Hepatocyte (in vitro differentiated cells): ENCODE measurements at regions not wholly inside any gene's neighbourhood (a gene's known extent, or its start where the extent isn't known, plus 50 kb on each side); places are given as distances from the start of the nearest gene placed in this dataset.

Experiments
- DNase-seq: peaks from one replicate; pipeline ENCODE4 v3.0.0-alpha.2; 2016; ENCODE audit warnings: low spot score
- H2AFZ ChIP-seq: fragments of 200-600 bp; sonication (generic); 2 replicates; pipeline ENCODE4 v1.6.0; 2016; ENCODE audit warnings: antibody characterized with exemption, mild to moderate bottlenecking
- H3K27ac ChIP-seq: fragments of 200-600 bp; sonication (generic); 2 replicates; pipeline ENCODE4 v1.5.1; 2016; ENCODE audit warnings: mild to moderate bottlenecking
- H3K27me3 ChIP-seq: fragments of 200-600 bp; sonication (generic); 2 replicates; pipeline ENCODE4 v1.6.1; 2016
- H3K36me3 ChIP-seq: fragments of 200-600 bp; sonication (generic); replicated peaks from 2 replicates; pipeline ENCODE4 v1.5.1; 2016; ENCODE audit warnings: low read depth; ENCODE audit not compliant: insufficient read depth
- H3K4me1 ChIP-seq: fragments of 200-600 bp; sonication (generic); 2 replicates; pipeline ENCODE4 v1.5.1; 2016; ENCODE audit warnings: mild to moderate bottlenecking, moderate library complexity; ENCODE audit not compliant: insufficient read depth
- H3K4me2 ChIP-seq: fragments of 200-600 bp; sonication (generic); 2 replicates; pipeline ENCODE4 v1.6.0; 2016
- H3K4me3 ChIP-seq: fragments of 200-600 bp; sonication (generic); 2 replicates; pipeline ENCODE4 v1.5.1; 2016; ENCODE audit warnings: mild to moderate bottlenecking
- H3K79me2 ChIP-seq: fragments of 200-600 bp; sonication (generic); 2 replicates; pipeline ENCODE4 v1.6.0; 2017; ENCODE audit warnings: mild to moderate bottlenecking
- H3K9me2 ChIP-seq: fragments of 200-600 bp; sonication (generic); replicated peaks from 2 replicates; pipeline ENCODE4 v1.6.0; 2017; ENCODE audit warnings: mild to moderate bottlenecking; ENCODE audit not compliant: insufficient read depth
- H3K9me3 ChIP-seq: fragments of 200-600 bp; sonication (generic); 2 replicates; pipeline ENCODE4 v1.5.1; 2016; ENCODE audit warnings: low read depth, mild to moderate bottlenecking
- H4K20me1 ChIP-seq: fragments of 200-600 bp; sonication (generic); 2 replicates; pipeline ENCODE4 v1.6.0; 2016; ENCODE audit warnings: mild to moderate bottlenecking; ENCODE audit not compliant: insufficient read depth, poor library complexity, severe bottlenecking
- EZH2 ChIP-seq: fragments of 200-600 bp; sonication (generic); IDR thresholded peaks from 2 replicates; pipeline ENCODE4 v1.6.1; 2016; ENCODE audit warnings: antibody characterized with exemption, mild to moderate bottlenecking, borderline replicate concordance
- EZH2phosphoT487 ChIP-seq: fragments of 200-600 bp; sonication (generic); IDR thresholded peaks from one replicate; pipeline ENCODE4 v1.6.1; 2018; ENCODE audit warnings: antibody characterized with exemption, mild to moderate bottlenecking, low read depth, moderate library complexity; ENCODE audit not compliant: unreplicated experiment, severe bottlenecking
- WGBS: methylation state at CpG from one replicate; pipeline ENCODE4 v1.1.6; 2016; ENCODE audit warnings: low lambda C conversion rate; ENCODE audit errors: missing lambda C conversion rate; 5-methylcytosine and 5-hydroxymethylcytosine counted together
- TF ChIP-seq, protein P1 (sequence below): fragments of 200-600 bp; sonication (generic); IDR thresholded peaks from 2 replicates; pipeline ENCODE4 v1.5.1; 2016; ENCODE audit warnings: antibody characterized with exemption, mild to moderate bottlenecking; ENCODE audit not compliant: poor library complexity

- Histone ChIP-seq H3K4me3 (no peak overlapping the region), H3K27ac (no peak overlapping the region), H3K4me1 (no peaks in the 10 kb centered on the region), H2AFZ (no peak overlapping the region), H3K9me3 (no peaks in the 10 kb centered on the region), H3K36me3 (no peaks in the 10 kb centered on the region), H3K9me2 (no peaks in the 10 kb centered on the region), H3K4me2 (no peak overlapping the region), H3K79me2 (no peaks in the 10 kb centered on the region), H3K27me3 (no peaks in the 10 kb centered on the region), H4K20me1 (no peaks in the 10 kb centered on the region)
- TF ChIP-seq EZH2 = no peak
- TF ChIP-seq, protein P1, sequence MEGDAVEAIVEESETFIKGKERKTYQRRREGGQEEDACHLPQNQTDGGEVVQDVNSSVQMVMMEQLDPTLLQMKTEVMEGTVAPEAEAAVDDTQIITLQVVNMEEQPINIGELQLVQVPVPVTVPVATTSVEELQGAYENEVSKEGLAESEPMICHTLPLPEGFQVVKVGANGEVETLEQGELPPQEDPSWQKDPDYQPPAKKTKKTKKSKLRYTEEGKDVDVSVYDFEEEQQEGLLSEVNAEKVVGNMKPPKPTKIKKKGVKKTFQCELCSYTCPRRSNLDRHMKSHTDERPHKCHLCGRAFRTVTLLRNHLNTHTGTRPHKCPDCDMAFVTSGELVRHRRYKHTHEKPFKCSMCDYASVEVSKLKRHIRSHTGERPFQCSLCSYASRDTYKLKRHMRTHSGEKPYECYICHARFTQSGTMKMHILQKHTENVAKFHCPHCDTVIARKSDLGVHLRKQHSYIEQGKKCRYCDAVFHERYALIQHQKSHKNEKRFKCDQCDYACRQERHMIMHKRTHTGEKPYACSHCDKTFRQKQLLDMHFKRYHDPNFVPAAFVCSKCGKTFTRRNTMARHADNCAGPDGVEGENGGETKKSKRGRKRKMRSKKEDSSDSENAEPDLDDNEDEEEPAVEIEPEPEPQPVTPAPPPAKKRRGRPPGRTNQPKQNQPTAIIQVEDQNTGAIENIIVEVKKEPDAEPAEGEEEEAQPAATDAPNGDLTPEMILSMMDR = no peak
- TF ChIP-seq EZH2phosphoT487 = no peak
- no peak for DNase-seq
- WGBS = 89% methylated on average over 15 of the region's 15 CpGs
Observed at GRCh38 chr1:29639741-29640427, 403.6 kb downstream of the PTPRU start.

- H3K4me1 ChIP-seq = no peaks in the 10 kb centered on the region
- H3K9me3 ChIP-seq = no peaks in the 10 kb centered on the region
- DNase-seq = no peak
- H3K27me3 ChIP-seq = no peaks in the 10 kb centered on the region
- no peaks in the 10 kb centered on the region for H3K9me2 ChIP-seq
- H4K20me1 ChIP-seq = no peaks in the 10 kb centered on the region
- no peak for TF ChIP-seq EZH2phosphoT487
- no peak for TF ChIP-seq EZH2
- TF ChIP-seq, protein P1 = no peak
- no peak overlapping the region for H3K4me3 ChIP-seq
- H2AFZ ChIP-seq = no peak overlapping the region
- H3K4me2 ChIP-seq = no peak overlapping the region
- no peak overlapping the region for H3K27ac ChIP-seq
- no peaks in the 10 kb centered on the region for H3K36me3 ChIP-seq
- no peaks in the 10 kb centered on the region for H3K79me2 ChIP-seq
- 71% methylated on average over 6 of the region's 6 CpGs for whole genome bisulfite sequencing
Observed at GRCh38 chr1:29639156-29639736, 402.9 kb downstream of the PTPRU start.

DNA sequence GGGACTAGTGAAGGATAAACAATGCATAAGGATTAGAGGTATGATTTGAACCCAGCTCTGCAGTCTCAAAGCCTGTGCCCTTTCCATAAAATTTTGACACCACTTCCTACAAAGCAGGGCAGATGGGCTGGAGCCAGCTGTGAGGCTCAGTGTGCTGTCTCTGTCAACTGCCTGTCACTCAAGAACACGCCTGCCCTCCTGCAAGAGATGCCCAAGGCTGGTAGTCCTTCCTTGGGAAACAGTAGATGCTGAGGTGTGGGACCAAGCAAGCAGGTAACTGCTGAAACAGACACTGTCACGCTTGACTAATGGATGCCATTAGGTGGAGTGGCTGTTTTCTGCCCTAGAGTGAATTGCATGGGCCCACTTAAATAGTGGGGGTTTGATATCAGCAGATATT lies 402.0 kb downstream of the PTPRU start:
- H3K4me2 ChIP-seq = no peak overlapping the region
- no peak overlapping the region for H2AFZ ChIP-seq
- H3K4me1 ChIP-seq = no peaks in the 10 kb centered on the region
- H3K9me2 ChIP-seq = no peaks in the 10 kb centered on the region
- no peaks in the 10 kb centered on the region for H3K36me3 ChIP-seq
- TF ChIP-seq, protein P1 = no peak
- TF ChIP-seq EZH2 (no peak), EZH2phosphoT487 (no peak)
- no peak for DNase-seq
- no peaks in the 10 kb centered on the region for H3K27me3 ChIP-seq
- WGBS = 71% methylated on average over 2 of the region's 2 CpGs
- H3K4me3 ChIP-seq = no peak overlapping the region
- no peaks in the 10 kb centered on the region for H3K79me2 ChIP-seq
- no peaks in the 10 kb centered on the region for H4K20me1 ChIP-seq
- H3K27ac ChIP-seq = no peak overlapping the region
- no peaks in the 10 kb centered on the region for H3K9me3 ChIP-seq
